ENCODE measurements at regions not wholly inside any gene's neighbourhood (a gene's known extent, or its start where the extent isn't known, plus 50 kb on each side); places are given as distances from the start of the nearest gene placed in this dataset.

- Histone ChIP-seq H3K4me3 (ENCODE audit: low read length) (no peak overlapping the region), H3K27ac (ENCODE audit: low read length) (no peak overlapping the region), H3K9me3 (ENCODE audit: control insufficient read depth, low read length) (no peaks in the 10 kb centered on the region), H3K4me1 (ENCODE audit: control insufficient read depth, insufficient read depth, low read length) (peaks cover 10% of the 10 kb centered on the region), H3K27me3 (ENCODE audit: control insufficient read depth, insufficient read depth) (no peaks in the 10 kb centered on the region)
- ATAC-seq (peak in 1 of 2 donors; percentile 32), DNase-seq (peak in 2 of 3 donors; percentile 24 to 76)
- 66% methylated on average over 5 of the region's 5 CpGs for WGBS
- intact Hi-C loops (cut with DNase I), result no loop called here
Observed at GRCh38 chr3:170641510-170642236, 55.8 kb upstream of the SLC7A14 start.

DNA sequence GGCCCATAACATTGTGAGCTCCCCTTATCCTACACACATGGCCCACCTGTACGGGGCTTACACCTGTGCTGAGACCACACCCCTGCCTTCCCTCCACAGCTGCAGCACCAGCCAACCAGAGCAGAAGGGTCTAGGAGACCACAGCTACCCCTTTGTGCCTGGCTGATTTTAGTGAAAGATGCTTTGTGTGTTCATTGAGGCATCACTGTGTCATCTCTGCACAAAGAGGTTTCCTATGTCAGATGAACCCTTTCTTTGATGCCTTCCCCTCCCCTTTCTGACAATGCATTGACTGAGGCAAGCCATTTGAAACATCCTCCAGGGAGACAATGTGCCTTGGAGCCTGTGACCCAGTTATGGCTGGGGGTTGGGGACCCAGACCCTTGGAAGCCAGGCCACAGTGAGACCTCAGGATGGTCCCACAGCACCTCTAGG, 54.9 kb upstream of the SLC7A14 start:
- Histone ChIP-seq H3K4me1 (ENCODE audit: control insufficient read depth, insufficient read depth, low read length) (peaks cover 10% of the 10 kb centered on the region), H3K9me3 (ENCODE audit: control insufficient read depth, low read length) (no peaks in the 10 kb centered on the region), H3K27me3 (ENCODE audit: control insufficient read depth, insufficient read depth) (no peaks in the 10 kb centered on the region), H3K4me3 (ENCODE audit: low read length) (no peak overlapping the region), H3K27ac (ENCODE audit: low read length) (no peak overlapping the region)
- no peak for DNase-seq
- ATAC-seq, result no peak
- intact Hi-C loops (cut with DNase I), result no loop called here
- 83% methylated on average over 1 of the region's 1 CpG for WGBS

- Histone ChIP-seq H3K27me3 (ENCODE audit: control insufficient read depth, insufficient read depth) (no peaks in the 10 kb centered on the region), H3K4me3 (ENCODE audit: low read length) (no peak overlapping the region), H3K9me3 (ENCODE audit: control insufficient read depth, low read length) (no peaks in the 10 kb centered on the region), H3K27ac (ENCODE audit: low read length) (no peak overlapping the region), H3K4me1 (ENCODE audit: control insufficient read depth, insufficient read depth, low read length) (peaks cover 10% of the 10 kb centered on the region)
- 78% methylated on average over 4 of the region's 4 CpGs for WGBS
- no peak for DNase-seq
- intact Hi-C loops (cut with DNase I), result no loop called here
- ATAC-seq, result no peak
Observed at GRCh38 chr3:170638988-170639387, 53.1 kb upstream of the SLC7A14 start.

DNA sequence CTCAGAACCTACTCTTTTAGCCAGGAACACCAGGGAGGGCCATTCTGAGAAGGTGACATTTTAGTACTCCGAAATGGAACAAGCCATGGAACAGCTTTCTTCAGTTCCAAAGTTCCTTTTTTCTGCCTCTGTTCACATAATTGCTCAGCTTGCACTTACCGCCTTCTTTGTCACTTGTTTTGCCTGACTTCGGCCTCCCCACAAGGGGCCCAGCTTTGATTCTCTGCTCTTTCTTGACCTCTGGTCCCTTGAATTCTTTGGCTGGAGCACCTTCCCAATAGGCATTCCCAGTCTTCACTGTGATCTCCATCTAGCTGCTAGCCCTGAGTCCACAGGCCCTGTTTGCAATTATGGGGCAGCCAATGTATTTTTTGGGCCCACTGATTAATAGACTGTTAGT, 51.4 kb upstream of the SLC7A14 start:
- Histone ChIP-seq H3K27ac (ENCODE audit: low read length) (no peak overlapping the region), H3K4me3 (ENCODE audit: low read length) (no peak overlapping the region), H3K4me1 (ENCODE audit: control insufficient read depth, insufficient read depth, low read length) (peaks cover 6% of the 10 kb centered on the region), H3K9me3 (ENCODE audit: control insufficient read depth, low read length) (no peaks in the 10 kb centered on the region), H3K27me3 (ENCODE audit: control insufficient read depth, insufficient read depth) (no peaks in the 10 kb centered on the region)
- ATAC-seq (no peak), DNase-seq (no peak)
- intact Hi-C loops (cut with DNase I), result no loop called here
- 87% methylated on average over 3 of the region's 3 CpGs for WGBS

- H3K27me3 ChIP-seq (ENCODE audit: control insufficient read depth, insufficient read depth), result no peaks in the 10 kb centered on the region
- no peak overlapping the region for H3K27ac ChIP-seq (ENCODE audit: low read length)
- peaks cover 4% of the 10 kb centered on the region for H3K4me1 ChIP-seq (ENCODE audit: control insufficient read depth, insufficient read depth, low read length)
- 65% methylated on average over 5 of the region's 5 CpGs for WGBS
- ATAC-seq (no peak), DNase-seq (no peak)
- no peaks in the 10 kb centered on the region for H3K9me3 ChIP-seq (ENCODE audit: control insufficient read depth, low read length)
- intact Hi-C loops (cut with DNase I), result no loop called here
- H3K4me3 ChIP-seq (ENCODE audit: low read length), result no peak overlapping the region
Observed at GRCh38 chr3:170636400-170636973, 50.6 kb upstream of the SLC7A14 start.
